CD4-positive, alpha-beta T cell (primary cell): ENCODE measurements at regions not wholly inside any gene's neighbourhood (a gene's known extent, or its start where the extent isn't known, plus 50 kb on each side); places are given as distances from the start of the nearest gene placed in this dataset.

ENCODE experiments used
- ATAC-seq: fragments of 200-7000 bp; cut with Tn5 transposase; one replicate; pipeline ENCODE4 v1.10.0; 2022; ENCODE audit warnings: mild to moderate bottlenecking; ENCODE audit not compliant: poor library complexity
- CTCF ChIA-PET: fragments of 350-600 bp; sonication (Branson Sonifier 250); formaldehyde crosslinking; loops from one replicate; lab custom pipeline; 2021; ENCODE audit warnings: antibody characterized with exemption, inconsistent platforms; lab: Charles Lee
- POLR2A ChIA-PET: fragments of 350-600 bp; sonication (Branson Sonifier 250); formaldehyde crosslinking; loops from one replicate; lab custom pipeline; 2021; ENCODE audit warnings: antibody characterized with exemption, inconsistent platforms; lab: Charles Lee
- DNase-seq, 14 experiments: peaks; one replicate each; pipeline ENCODE4 v3.0.0-alpha.2; 2013 to 2020; ENCODE audit warnings: mixed read lengths in 2 of 14
- H3K27ac ChIP-seq, 2 donors: one replicate each; pipeline versions ENCODE4 v1.5.1 to v1.7.0; 2013; ENCODE audit warnings: low read length in 2 of 2, low read depth in 1 of 2, mild to moderate bottlenecking in 1 of 2
- H3K27me3 ChIP-seq, 2 experiments: 1 replicate in 1 of 2; 2 replicates in 1 of 2; pipeline versions ENCODE4 v1.6.1 to v1.7.0; 2013; ENCODE audit warnings: low read length in 2 of 2, control low read depth in 1 of 2, mild to moderate bottlenecking in 1 of 2, moderate library complexity in 1 of 2; ENCODE audit not compliant: insufficient read depth in 2 of 2, control insufficient read depth in 1 of 2
- H3K36me3 ChIP-seq: one replicate; pipeline ENCODE4 v1.6.1; 2013; ENCODE audit warnings: low read length, control low read depth; ENCODE audit not compliant: insufficient read depth
- H3K4me1 ChIP-seq: one replicate; pipeline ENCODE4 v1.6.1; 2013; ENCODE audit warnings: low read length, control low read depth; ENCODE audit not compliant: insufficient read depth
- H3K4me3 ChIP-seq: one replicate; pipeline ENCODE4 v1.5.1; 2013; ENCODE audit warnings: mild to moderate bottlenecking, low read length, moderate library complexity
- H3K9me3 ChIP-seq, 2 experiments: 1 replicate in 1 of 2; 2 replicates in 1 of 2; pipeline versions ENCODE4 v1.6.1 to v1.7.0; 2013; ENCODE audit warnings: low read length in 2 of 2, mild to moderate bottlenecking in 2 of 2, control low read depth in 1 of 2, moderate library complexity in 1 of 2; ENCODE audit not compliant: control insufficient read depth in 1 of 2, insufficient read depth in 1 of 2
- H3K27ac Mint-ChIP-seq: one replicate; pipeline ENCODE4 v1.8.0; 2020; ENCODE audit warnings: mixed read lengths
- H3K27me3 Mint-ChIP-seq: one replicate; pipeline ENCODE4 v1.8.0; 2021; ENCODE audit warnings: mixed read lengths
- H3K36me3 Mint-ChIP-seq: one replicate; pipeline ENCODE4 v1.8.0; 2021; ENCODE audit warnings: low read depth, mixed read lengths
- H3K4me1 Mint-ChIP-seq: one replicate; pipeline ENCODE4 v1.8.0; 2021; ENCODE audit warnings: low read depth, mixed read lengths
- H3K4me3 Mint-ChIP-seq: one replicate; pipeline ENCODE4 v1.8.0; 2020; ENCODE audit warnings: mild to moderate bottlenecking, mixed read lengths
- H3K9me3 Mint-ChIP-seq: one replicate; pipeline ENCODE4 v1.8.0; 2020; ENCODE audit warnings: mixed read lengths
- intact Hi-C, 2 experiments: fragments of 100-400 bp; cut with DNase I in 1 of 2; cut with micrococcal nuclease in 1 of 2; formaldehyde crosslinking; loops; one replicate each; pipeline versions ENCODE4 v1.15.1 to v1.9.0; 2023 to 2025; cut with DNase I, micrococcal nuclease
- TF ChIP-seq, protein P1 (sequence below): fragments of 200-600 bp; IDR thresholded peaks from one replicate; pipeline ENCODE4 v1.8.0; 2022; ENCODE audit warnings: antibody characterized with exemption, mild to moderate bottlenecking

DNA sequence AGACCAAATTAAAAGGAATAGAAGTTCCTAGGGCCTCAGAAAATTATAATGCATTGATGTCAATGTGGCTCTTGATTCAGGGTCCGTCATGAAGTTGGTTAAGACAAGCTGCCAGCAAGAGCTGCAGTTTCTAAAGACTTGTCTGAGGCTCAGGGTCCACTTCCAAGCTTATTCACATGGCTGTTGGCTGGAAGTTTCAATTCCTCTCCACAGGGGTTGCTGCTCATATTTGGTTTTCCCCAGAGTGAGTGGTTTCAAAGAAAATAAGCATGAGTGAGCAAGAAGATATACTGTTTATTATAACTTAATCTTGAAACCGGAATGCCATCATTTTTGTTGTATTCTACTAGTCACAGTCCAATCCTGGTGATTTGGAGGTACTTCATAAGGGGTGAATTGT is 1247.4 kb downstream of the LRFN5 start:
- ChIA-PET CTCF (no interaction called here), POLR2A (no interaction called here)
- ATAC-seq (no peak), DNase-seq (peak in 1 of 14 experiments; percentile 0)
- peaks cover 5% of the 10 kb centered on the region for H3K9me3 Mint-ChIP-seq
- no peaks in the 10 kb centered on the region for H3K4me1 ChIP-seq
- no peak overlapping the region for H3K4me3 Mint-ChIP-seq
- no peaks in the 10 kb centered on the region for H3K4me1 Mint-ChIP-seq
- TF ChIP-seq, protein P1, sequence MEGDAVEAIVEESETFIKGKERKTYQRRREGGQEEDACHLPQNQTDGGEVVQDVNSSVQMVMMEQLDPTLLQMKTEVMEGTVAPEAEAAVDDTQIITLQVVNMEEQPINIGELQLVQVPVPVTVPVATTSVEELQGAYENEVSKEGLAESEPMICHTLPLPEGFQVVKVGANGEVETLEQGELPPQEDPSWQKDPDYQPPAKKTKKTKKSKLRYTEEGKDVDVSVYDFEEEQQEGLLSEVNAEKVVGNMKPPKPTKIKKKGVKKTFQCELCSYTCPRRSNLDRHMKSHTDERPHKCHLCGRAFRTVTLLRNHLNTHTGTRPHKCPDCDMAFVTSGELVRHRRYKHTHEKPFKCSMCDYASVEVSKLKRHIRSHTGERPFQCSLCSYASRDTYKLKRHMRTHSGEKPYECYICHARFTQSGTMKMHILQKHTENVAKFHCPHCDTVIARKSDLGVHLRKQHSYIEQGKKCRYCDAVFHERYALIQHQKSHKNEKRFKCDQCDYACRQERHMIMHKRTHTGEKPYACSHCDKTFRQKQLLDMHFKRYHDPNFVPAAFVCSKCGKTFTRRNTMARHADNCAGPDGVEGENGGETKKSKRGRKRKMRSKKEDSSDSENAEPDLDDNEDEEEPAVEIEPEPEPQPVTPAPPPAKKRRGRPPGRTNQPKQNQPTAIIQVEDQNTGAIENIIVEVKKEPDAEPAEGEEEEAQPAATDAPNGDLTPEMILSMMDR, result no peak
- no peaks in the 10 kb centered on the region for H3K9me3 ChIP-seq
- H3K27me3 Mint-ChIP-seq, result no peaks in the 10 kb centered on the region
- intact Hi-C loops, result no loop called here
- no peaks in the 10 kb centered on the region for H3K27me3 ChIP-seq
- no peak overlapping the region for H3K27ac Mint-ChIP-seq
- H3K36me3 Mint-ChIP-seq, result no peaks in the 10 kb centered on the region
- H3K27ac ChIP-seq, result no peak overlapping the region
- no peak overlapping the region for H3K4me3 ChIP-seq
- H3K36me3 ChIP-seq, result no peaks in the 10 kb centered on the region

DNA sequence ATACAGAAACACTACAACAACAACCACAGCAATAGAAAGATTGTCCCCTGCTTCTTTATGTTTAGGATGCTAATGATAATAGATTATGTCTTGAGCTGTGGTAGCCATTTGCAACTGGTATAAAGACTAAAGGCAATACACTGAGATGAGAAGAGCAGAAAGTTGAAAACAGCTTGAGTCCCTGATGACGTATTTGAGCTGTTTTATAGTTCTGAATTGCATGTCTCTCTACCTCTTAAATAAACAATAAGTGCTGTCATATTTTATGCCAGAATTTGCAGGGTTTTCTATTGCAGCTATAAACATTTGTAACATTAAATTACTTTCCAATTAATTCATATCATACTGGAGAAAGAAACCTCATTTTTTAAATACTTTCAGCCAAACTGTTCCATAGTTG is 1242.0 kb downstream of the LRFN5 start:
- intact Hi-C loops, result no loop called here
- POLR2A ChIA-PET, result no interaction called here
- DNase-seq (no peak), ATAC-seq (no peak)
- H3K4me1 ChIP-seq, result no peaks in the 10 kb centered on the region
- Mint-ChIP-seq H3K27me3 (no peaks in the 10 kb centered on the region), H3K4me1 (no peaks in the 10 kb centered on the region), H3K27ac (no peak overlapping the region), H3K4me3 (no peak overlapping the region), H3K9me3 (peaks cover 14% of the 10 kb centered on the region), H3K36me3 (no peaks in the 10 kb centered on the region)
- H3K27me3 ChIP-seq, result no peaks in the 10 kb centered on the region
- CTCF ChIA-PET, result no interaction called here
- TF ChIP-seq, protein P1, result no peak
- no peak overlapping the region for H3K27ac ChIP-seq
- H3K36me3 ChIP-seq, result no peaks in the 10 kb centered on the region
- no peaks in the 10 kb centered on the region for H3K9me3 ChIP-seq
- H3K4me3 ChIP-seq, result no peak overlapping the region

DNA sequence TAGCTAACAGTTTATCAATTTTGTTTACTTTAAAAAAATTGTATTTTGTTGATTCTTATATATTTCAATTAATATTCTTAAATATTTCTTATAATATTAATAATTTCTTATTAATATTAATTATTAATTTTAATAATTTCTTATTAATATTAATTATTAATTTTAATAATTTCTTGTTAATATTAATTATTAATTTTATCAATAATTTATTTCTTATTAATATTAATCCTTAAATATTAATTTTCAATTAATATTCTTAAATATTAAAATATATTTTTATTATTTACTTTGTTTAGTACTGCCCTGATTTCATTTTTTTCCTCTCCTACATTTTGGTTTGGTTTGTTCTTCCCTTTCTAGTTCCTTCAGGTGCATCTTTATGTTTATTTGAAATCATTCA is 1208.1 kb downstream of the LRFN5 start:
- no peak for DNase-seq
- H3K4me1 ChIP-seq, result no peaks in the 10 kb centered on the region
- Mint-ChIP-seq H3K36me3 (no peaks in the 10 kb centered on the region), H3K27ac (no peak overlapping the region), H3K9me3 (peaks cover 7% of the 10 kb centered on the region), H3K4me1 (no peaks in the 10 kb centered on the region), H3K4me3 (no peak overlapping the region), H3K27me3 (no peaks in the 10 kb centered on the region)
- H3K27ac ChIP-seq, result no peak overlapping the region
- peaks cover 0 to 7% of the 10 kb centered on the region in 2 experiments for H3K9me3 ChIP-seq
- TF ChIP-seq, protein P1, result no peak
- intact Hi-C loops, result no loop called here
- no peaks in the 10 kb centered on the region for H3K36me3 ChIP-seq
- ChIA-PET POLR2A (no interaction called here), CTCF (no interaction called here)
- no peaks in the 10 kb centered on the region for H3K27me3 ChIP-seq
- H3K4me3 ChIP-seq, result no peak overlapping the region
- ATAC-seq, result no peak
